ENCODE measurements at regions not wholly inside any gene's neighbourhood (a gene's known extent, or its start where the extent isn't known, plus 50 kb on each side); places are given as distances from the start of the nearest gene placed in this dataset.

- WGBS, 2 donors (ENCODE audit: low coverage in 1 of 2), result 86 to 93% methylated on average over 2 of the region's 2 CpGs
- Histone ChIP-seq H3K27me3 (no peaks in the 10 kb centered on the region), H3K4me1 (no peaks in the 10 kb centered on the region), H3K9me3 (no peaks in the 10 kb centered on the region), H3K4me3 (no peak overlapping the region), H3K36me3 (no peaks in the 10 kb centered on the region), H3K27ac (no peak overlapping the region)
- TF ChIP-seq POLR2A (IDR thresholded peaks at IDR 0.05) (no peak), EP300 (IDR thresholded peaks at IDR 0.05; ENCODE audit: low read depth) (no peak), POLR2AphosphoS5 (IDR thresholded peaks at IDR 0.05) (no peak)
- TF ChIP-seq, protein P1, sequence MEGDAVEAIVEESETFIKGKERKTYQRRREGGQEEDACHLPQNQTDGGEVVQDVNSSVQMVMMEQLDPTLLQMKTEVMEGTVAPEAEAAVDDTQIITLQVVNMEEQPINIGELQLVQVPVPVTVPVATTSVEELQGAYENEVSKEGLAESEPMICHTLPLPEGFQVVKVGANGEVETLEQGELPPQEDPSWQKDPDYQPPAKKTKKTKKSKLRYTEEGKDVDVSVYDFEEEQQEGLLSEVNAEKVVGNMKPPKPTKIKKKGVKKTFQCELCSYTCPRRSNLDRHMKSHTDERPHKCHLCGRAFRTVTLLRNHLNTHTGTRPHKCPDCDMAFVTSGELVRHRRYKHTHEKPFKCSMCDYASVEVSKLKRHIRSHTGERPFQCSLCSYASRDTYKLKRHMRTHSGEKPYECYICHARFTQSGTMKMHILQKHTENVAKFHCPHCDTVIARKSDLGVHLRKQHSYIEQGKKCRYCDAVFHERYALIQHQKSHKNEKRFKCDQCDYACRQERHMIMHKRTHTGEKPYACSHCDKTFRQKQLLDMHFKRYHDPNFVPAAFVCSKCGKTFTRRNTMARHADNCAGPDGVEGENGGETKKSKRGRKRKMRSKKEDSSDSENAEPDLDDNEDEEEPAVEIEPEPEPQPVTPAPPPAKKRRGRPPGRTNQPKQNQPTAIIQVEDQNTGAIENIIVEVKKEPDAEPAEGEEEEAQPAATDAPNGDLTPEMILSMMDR (IDR thresholded peaks at IDR 0.05), result no peak
- intact Hi-C loops (cut with DNase I; ENCODE audit: low total_unique reads) (no loop called here), in situ Hi-C loops (cut with MboI; ENCODE audit: low pct_ligation_motif_present in 1 of 4, low pct_unique_long_range_greater_than_20kb in 1 of 4, low sequenced_read_pairs in 3 of 4) (no loop called here)
- DNase-seq, result no peak
These were observed 534.4 kb upstream of the SALL1 start for GRCh38 chr16:51685498-51685897.

GRCh38 chr16:51683882-51684281 is 532.8 kb upstream of the SALL1 start:
- no peak overlapping the region for H3K27ac ChIP-seq
- in situ Hi-C loops (cut with MboI; ENCODE audit: low pct_ligation_motif_present in 1 of 4, low pct_unique_long_range_greater_than_20kb in 1 of 4, low sequenced_read_pairs in 3 of 4), result no loop called here
- no peaks in the 10 kb centered on the region for H3K27me3 ChIP-seq
- no peak overlapping the region for H3K4me3 ChIP-seq
- WGBS, 2 donors (ENCODE audit: low coverage in 1 of 2), result 0 to 20% methylated on average over 1 of the region's 1 CpG
- intact Hi-C loops (cut with DNase I; ENCODE audit: low total_unique reads), result no loop called here
- H3K9me3 ChIP-seq, result no peaks in the 10 kb centered on the region
- DNase-seq, result no peak
- no peaks in the 10 kb centered on the region for H3K36me3 ChIP-seq
- no peaks in the 10 kb centered on the region for H3K4me1 ChIP-seq
- TF ChIP-seq POLR2AphosphoS5 (IDR thresholded peaks at IDR 0.05) (no peak), EP300 (IDR thresholded peaks at IDR 0.05; ENCODE audit: low read depth) (no peak), POLR2A (IDR thresholded peaks at IDR 0.05) (no peak)
- TF ChIP-seq, protein P1 (IDR thresholded peaks at IDR 0.05), result no peak

- Histone ChIP-seq H3K27me3 (no peaks in the 10 kb centered on the region), H3K36me3 (no peaks in the 10 kb centered on the region), H3K4me1 (no peaks in the 10 kb centered on the region), H3K27ac (no peak overlapping the region), H3K9me3 (no peaks in the 10 kb centered on the region), H3K4me3 (no peak overlapping the region)
- no peak for DNase-seq
- TF ChIP-seq POLR2AphosphoS5 (IDR thresholded peaks at IDR 0.05), result no peak
- intact Hi-C loops (cut with DNase I; ENCODE audit: low total_unique reads) (no loop called here), in situ Hi-C loops (cut with MboI; ENCODE audit: low pct_ligation_motif_present in 1 of 4, low pct_unique_long_range_greater_than_20kb in 1 of 4, low sequenced_read_pairs in 3 of 4) (no loop called here)
- WGBS, 2 donors (ENCODE audit: low coverage in 1 of 2), result 58 to 80% methylated on average over 1 to 3 of the region's 3 CpGs
These were observed 531.8 kb upstream of the SALL1 start for GRCh38 chr16:51682905-51683304.

DNA sequence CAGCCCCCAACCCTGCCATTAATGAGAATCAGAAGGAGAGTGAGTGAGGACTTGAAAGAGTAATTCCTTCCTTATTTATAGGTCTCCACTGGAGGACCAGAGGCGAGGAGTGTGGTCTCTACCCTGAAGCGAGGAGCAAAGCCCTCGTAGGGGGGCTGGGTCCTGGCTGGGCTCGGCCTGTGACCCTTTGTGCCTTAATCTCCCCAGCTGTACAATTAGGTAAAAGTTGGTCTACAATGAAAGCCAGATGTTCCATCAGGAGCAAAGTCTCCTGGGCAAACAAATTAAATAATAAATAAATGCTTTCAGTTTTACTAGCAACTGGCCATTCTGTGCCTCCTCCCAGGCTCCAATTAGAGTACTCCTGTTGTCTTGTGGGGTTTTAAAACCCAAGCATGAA is 523.5 kb upstream of the SALL1 start:
- in situ Hi-C loops (cut with MboI; ENCODE audit: low pct_ligation_motif_present in 1 of 4, low pct_unique_long_range_greater_than_20kb in 1 of 4, low sequenced_read_pairs in 3 of 4), result no loop called here

GRCh38 chr16:51670527-51670926 is 519.5 kb upstream of the SALL1 start:
- Histone ChIP-seq H3K4me3 (no peak overlapping the region), H3K36me3 (no peaks in the 10 kb centered on the region), H3K27me3 (no peaks in the 10 kb centered on the region), H3K9me3 (no peaks in the 10 kb centered on the region), H3K27ac (no peak overlapping the region), H3K4me1 (no peaks in the 10 kb centered on the region)
- in situ Hi-C loops (cut with MboI; ENCODE audit: low pct_ligation_motif_present in 1 of 4, low pct_unique_long_range_greater_than_20kb in 1 of 4, low sequenced_read_pairs in 3 of 4) (no loop called here), intact Hi-C loops (cut with DNase I; ENCODE audit: low total_unique reads) (no loop called here)
- whole genome bisulfite sequencing, 2 donors (ENCODE audit: low coverage in 1 of 2), result 83 to 93% methylated on average over 3 of the region's 3 CpGs
- TF ChIP-seq, protein P1 (IDR thresholded peaks at IDR 0.05), result no peak
- no peak for TF ChIP-seq POLR2AphosphoS5 (IDR thresholded peaks at IDR 0.05)
- no peak for TF ChIP-seq POLR2A (IDR thresholded peaks at IDR 0.05)
- TF ChIP-seq EP300 (IDR thresholded peaks at IDR 0.05; ENCODE audit: low read depth), result no peak
- DNase-seq, result no peak

More for the DNA sequence above, 523.5 kb upstream of the SALL1 start:
- no peak for DNase-seq
- Histone ChIP-seq H3K4me1 (no peaks in the 10 kb centered on the region), H3K9me3 (no peaks in the 10 kb centered on the region), H3K4me3 (no peak overlapping the region), H3K27ac (no peak overlapping the region), H3K27me3 (no peaks in the 10 kb centered on the region), H3K36me3 (no peaks in the 10 kb centered on the region)
- intact Hi-C loops (cut with DNase I; ENCODE audit: low total_unique reads), result no loop called here
- TF ChIP-seq POLR2AphosphoS5 (IDR thresholded peaks at IDR 0.05), result no peak
- TF ChIP-seq EP300 (IDR thresholded peaks at IDR 0.05; ENCODE audit: low read depth), result no peak
- no peak for TF ChIP-seq POLR2A (IDR thresholded peaks at IDR 0.05)
- TF ChIP-seq, protein P1 (IDR thresholded peaks at IDR 0.05), result no peak
- 59 to 87% methylated on average over 3 to 4 of the region's 4 CpGs for WGBS, 2 donors (ENCODE audit: low coverage in 1 of 2)

Measured in transverse colon (tissue), 4 donors.